K562 (cell line): ENCODE measurements at regions not wholly inside any gene's neighbourhood (a gene's known extent, or its start where the extent isn't known, plus 50 kb on each side); places are given as distances from the start of the nearest gene placed in this dataset.

ENCODE experiments used
- FOXK2 ChIP-seq, 2 experiments: fragments of 450-650 bp; IDR thresholded peaks in 1 of 2; conservative IDR thresholded peaks in 1 of 2; 2 replicates each; pipeline ENCODE4 v1.6.1; 2016; ENCODE audit warnings: low read depth in 2 of 2, mild to moderate bottlenecking in 1 of 2
- HNRNPK ChIP-seq: fragments of 200-400 bp; formaldehyde crosslinking; IDR thresholded peaks from one replicate; pipeline ENCODE4 v1.6.1; 2018; ENCODE audit warnings: mild to moderate bottlenecking, low read depth, low read length; ENCODE audit not compliant: poor library complexity, severe bottlenecking
- NR4A1 ChIP-seq, 2 experiments: fragments of 250-450 bp in 1 of 2; fragments of 450-650 bp in 1 of 2; sonication (Bioruptor Pico) in 1 of 2; IDR thresholded peaks; 2 replicates each; pipeline versions ENCODE4 v1.4.0 to v1.6.1; 2016 to 2020; ENCODE audit warnings: mild to moderate bottlenecking in 2 of 2, missing compliant biosample characterization in 1 of 2, missing genetic modification characterization in 1 of 2, moderate library complexity in 1 of 2
- NRF1 ChIP-seq, 2 experiments: fragments of 450-650 bp; IDR thresholded peaks in 1 of 2; conservative IDR thresholded peaks in 1 of 2; 2 replicates each; pipeline ENCODE4 v1.6.1; 2014; ENCODE audit warnings: mild to moderate bottlenecking in 2 of 2
- POLR2AphosphoS2 ChIP-seq: IDR thresholded peaks from 2 replicates; pipeline ENCODE4 v1.6.1; 2012; ENCODE audit warnings: low read length, improper control_type of control experiment
- POLR2AphosphoS5 ChIP-seq: IDR thresholded peaks from 2 replicates; pipeline ENCODE4 v1.6.1; 2011; ENCODE audit warnings: mild to moderate bottlenecking, low read depth, low read length, moderate library complexity; ENCODE audit not compliant: control insufficient read depth, insufficient read depth
- POLR3G ChIP-seq: IDR thresholded peaks from 2 replicates; pipeline ENCODE4 v1.6.1; 2011; ENCODE audit not compliant: insufficient read length, insufficient replicate concordance; ENCODE audit errors: extremely low read depth
- SMAD4 ChIP-seq: fragments of 250-450 bp; sonication (Bioruptor Pico); conservative IDR thresholded peaks from 2 replicates; pipeline ENCODE4 v1.8.0; 2021; ENCODE audit warnings: inconsistent platforms, mild to moderate bottlenecking, moderate library complexity
- SREBF1 ChIP-seq: fragments of 150-350 bp; IDR thresholded peaks from 2 replicates; pipeline ENCODE4 v1.6.1; 2014; ENCODE audit warnings: antibody characterized with exemption, low read depth, low read length, borderline replicate concordance
- TAL1 ChIP-seq: fragments of 450-650 bp; IDR thresholded peaks from 2 replicates; pipeline ENCODE4 v1.6.1; 2016; ENCODE audit warnings: mild to moderate bottlenecking
- ZKSCAN8 ChIP-seq: fragments of 200-800 bp; sonication (Bioruptor generic); IDR thresholded peaks from 2 replicates; pipeline ENCODE4 v1.6.1; 2016; ENCODE audit warnings: missing genetic modification characterization, missing compliant biosample characterization
- ZNF217 ChIP-seq: sonication (generic); formaldehyde crosslinking; IDR thresholded peaks from 2 replicates; pipeline ENCODE4 v1.8.0; 2022; ENCODE audit warnings: mild to moderate bottlenecking, missing genetic modification reagents
- ZNF311 ChIP-seq: fragments of 250-450 bp; sonication (Bioruptor Pico); IDR thresholded peaks from 2 replicates; pipeline ENCODE4 v1.4.0; 2020; ENCODE audit warnings: mild to moderate bottlenecking, moderate library complexity
- ZNF551 ChIP-seq: fragments of 250-450 bp; sonication (Bioruptor Pico); IDR thresholded peaks from 2 replicates; pipeline ENCODE4 v1.5.0; 2021; ENCODE audit warnings: mild to moderate bottlenecking, moderate library complexity
- ZNF57 ChIP-seq: fragments of 450-650 bp; formaldehyde crosslinking; IDR thresholded peaks from 2 replicates; pipeline ENCODE4 v1.4.0; 2020; ENCODE audit warnings: mild to moderate bottlenecking, moderate library complexity
- TF ChIP-seq, protein P1 (sequence below): sonication (generic); formaldehyde crosslinking; IDR thresholded peaks from 2 replicates; pipeline ENCODE4 v1.8.0; 2023; ENCODE audit warnings: missing genetic modification reagents, mild to moderate bottlenecking, borderline replicate concordance
- TF ChIP-seq, protein P2 (sequence below): sonication (generic); IDR thresholded peaks from 2 replicates; pipeline ENCODE4 v1.6.1; 2016
- TF ChIP-seq, protein P3 (sequence below): sonication (generic); formaldehyde crosslinking; IDR thresholded peaks from 2 replicates; pipeline ENCODE4 v1.8.1; 2022; ENCODE audit warnings: missing genetic modification reagents

- TF ChIP-seq, protein P1, sequence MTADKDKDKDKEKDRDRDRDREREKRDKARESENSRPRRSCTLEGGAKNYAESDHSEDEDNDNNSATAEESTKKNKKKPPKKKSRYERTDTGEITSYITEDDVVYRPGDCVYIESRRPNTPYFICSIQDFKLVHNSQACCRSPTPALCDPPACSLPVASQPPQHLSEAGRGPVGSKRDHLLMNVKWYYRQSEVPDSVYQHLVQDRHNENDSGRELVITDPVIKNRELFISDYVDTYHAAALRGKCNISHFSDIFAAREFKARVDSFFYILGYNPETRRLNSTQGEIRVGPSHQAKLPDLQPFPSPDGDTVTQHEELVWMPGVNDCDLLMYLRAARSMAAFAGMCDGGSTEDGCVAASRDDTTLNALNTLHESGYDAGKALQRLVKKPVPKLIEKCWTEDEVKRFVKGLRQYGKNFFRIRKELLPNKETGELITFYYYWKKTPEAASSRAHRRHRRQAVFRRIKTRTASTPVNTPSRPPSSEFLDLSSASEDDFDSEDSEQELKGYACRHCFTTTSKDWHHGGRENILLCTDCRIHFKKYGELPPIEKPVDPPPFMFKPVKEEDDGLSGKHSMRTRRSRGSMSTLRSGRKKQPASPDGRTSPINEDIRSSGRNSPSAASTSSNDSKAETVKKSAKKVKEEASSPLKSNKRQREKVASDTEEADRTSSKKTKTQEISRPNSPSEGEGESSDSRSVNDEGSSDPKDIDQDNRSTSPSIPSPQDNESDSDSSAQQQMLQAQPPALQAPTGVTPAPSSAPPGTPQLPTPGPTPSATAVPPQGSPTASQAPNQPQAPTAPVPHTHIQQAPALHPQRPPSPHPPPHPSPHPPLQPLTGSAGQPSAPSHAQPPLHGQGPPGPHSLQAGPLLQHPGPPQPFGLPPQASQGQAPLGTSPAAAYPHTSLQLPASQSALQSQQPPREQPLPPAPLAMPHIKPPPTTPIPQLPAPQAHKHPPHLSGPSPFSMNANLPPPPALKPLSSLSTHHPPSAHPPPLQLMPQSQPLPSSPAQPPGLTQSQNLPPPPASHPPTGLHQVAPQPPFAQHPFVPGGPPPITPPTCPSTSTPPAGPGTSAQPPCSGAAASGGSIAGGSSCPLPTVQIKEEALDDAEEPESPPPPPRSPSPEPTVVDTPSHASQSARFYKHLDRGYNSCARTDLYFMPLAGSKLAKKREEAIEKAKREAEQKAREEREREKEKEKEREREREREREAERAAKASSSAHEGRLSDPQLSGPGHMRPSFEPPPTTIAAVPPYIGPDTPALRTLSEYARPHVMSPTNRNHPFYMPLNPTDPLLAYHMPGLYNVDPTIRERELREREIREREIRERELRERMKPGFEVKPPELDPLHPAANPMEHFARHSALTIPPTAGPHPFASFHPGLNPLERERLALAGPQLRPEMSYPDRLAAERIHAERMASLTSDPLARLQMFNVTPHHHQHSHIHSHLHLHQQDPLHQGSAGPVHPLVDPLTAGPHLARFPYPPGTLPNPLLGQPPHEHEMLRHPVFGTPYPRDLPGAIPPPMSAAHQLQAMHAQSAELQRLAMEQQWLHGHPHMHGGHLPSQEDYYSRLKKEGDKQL (CRISPR knock-in tag) = no peak
- no peak for TF ChIP-seq ZNF311
- TF ChIP-seq, protein P2, sequence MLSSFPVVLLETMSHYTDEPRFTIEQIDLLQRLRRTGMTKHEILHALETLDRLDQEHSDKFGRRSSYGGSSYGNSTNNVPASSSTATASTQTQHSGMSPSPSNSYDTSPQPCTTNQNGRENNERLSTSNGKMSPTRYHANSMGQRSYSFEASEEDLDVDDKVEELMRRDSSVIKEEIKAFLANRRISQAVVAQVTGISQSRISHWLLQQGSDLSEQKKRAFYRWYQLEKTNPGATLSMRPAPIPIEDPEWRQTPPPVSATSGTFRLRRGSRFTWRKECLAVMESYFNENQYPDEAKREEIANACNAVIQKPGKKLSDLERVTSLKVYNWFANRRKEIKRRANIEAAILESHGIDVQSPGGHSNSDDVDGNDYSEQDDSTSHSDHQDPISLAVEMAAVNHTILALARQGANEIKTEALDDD = peak; percentile 61
- TF ChIP-seq NRF1 (conservative IDR thresholded peaks at IDR 0.05 in 1 of 2, IDR thresholded peaks at IDR 0.05 in 1 of 2) = no peak
- TF ChIP-seq POLR2AphosphoS5 = peak; percentile 64; the same call in 1 of the 2 replicates
- TF ChIP-seq NR4A1 (CRISPR knock-in tag; IDR thresholded peaks at IDR 0.05) = no peak
- no peak for TF ChIP-seq NR4A1 (tag; IDR thresholded peaks at IDR 0.05)
- no peak for TF ChIP-seq SREBF1
- TF ChIP-seq ZNF551 (CRISPR knock-in tag) = no peak
- no peak for TF ChIP-seq ZNF57
- no peak for TF ChIP-seq ZKSCAN8 (CRISPR knock-in tag)
- no peak for TF ChIP-seq POLR2AphosphoS2
- no peak for TF ChIP-seq POLR3G
- TF ChIP-seq, protein P3, sequence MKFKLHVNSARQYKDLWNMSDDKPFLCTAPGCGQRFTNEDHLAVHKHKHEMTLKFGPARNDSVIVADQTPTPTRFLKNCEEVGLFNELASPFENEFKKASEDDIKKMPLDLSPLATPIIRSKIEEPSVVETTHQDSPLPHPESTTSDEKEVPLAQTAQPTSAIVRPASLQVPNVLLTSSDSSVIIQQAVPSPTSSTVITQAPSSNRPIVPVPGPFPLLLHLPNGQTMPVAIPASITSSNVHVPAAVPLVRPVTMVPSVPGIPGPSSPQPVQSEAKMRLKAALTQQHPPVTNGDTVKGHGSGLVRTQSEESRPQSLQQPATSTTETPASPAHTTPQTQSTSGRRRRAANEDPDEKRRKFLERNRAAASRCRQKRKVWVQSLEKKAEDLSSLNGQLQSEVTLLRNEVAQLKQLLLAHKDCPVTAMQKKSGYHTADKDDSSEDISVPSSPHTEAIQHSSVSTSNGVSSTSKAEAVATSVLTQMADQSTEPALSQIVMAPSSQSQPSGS = no peak
- peak in 1 of 2 experiments; percentile 33; a peak in 1 of 4 replicates for TF ChIP-seq FOXK2 (conservative IDR thresholded peaks at IDR 0.05 in 1 of 2, IDR thresholded peaks at IDR 0.05 in 1 of 2; ENCODE audit: low read depth in 2 of 2)
- no peak for TF ChIP-seq ZNF217 (CRISPR knock-in tag)
- TF ChIP-seq TAL1 = peak; percentile 94
- TF ChIP-seq HNRNPK = no peak
- peak; percentile 63; the same call in 1 of the 2 replicates for TF ChIP-seq SMAD4 (CRISPR knock-in tag)
These were observed 218.1 kb upstream of the TNP1 start (continued) for GRCh38 chr2:217077831-217078407.
